ENCODE measurements at regions not wholly inside any gene's neighbourhood (a gene's known extent, or its start where the extent isn't known, plus 50 kb on each side); places are given as distances from the start of the nearest gene placed in this dataset.

- no peak for TF ChIP-seq POLR2AphosphoS5 (IDR thresholded peaks at IDR 0.05; ENCODE audit: low read depth, low read length)
- TF ChIP-seq REST (IDR thresholded peaks at IDR 0.05; ENCODE audit: insufficient read depth in 1 of 2, low read depth in 2 of 2, low read length in 2 of 2): no peak
- TF ChIP-seq TAF1 (IDR thresholded peaks at IDR 0.05; ENCODE audit: borderline replicate concordance, insufficient read depth, low read length): no peak
- TF ChIP-seq SIN3A (IDR thresholded peaks at IDR 0.05; ENCODE audit: borderline replicate concordance, insufficient read depth, low read length): no peak
- TF ChIP-seq FOXP2 (optimal IDR thresholded peaks at IDR 0.05; ENCODE audit: borderline replicate concordance, extremely low read depth, extremely low read length, insufficient read depth): no peak
These were observed 261.2 kb downstream of the SKIDA1 start for GRCh38 chr10:21264271-21264670.

All from PFSK-1 (cell line).